Brain pericyte (primary cell): ENCODE measurements at regions not wholly inside any gene's neighbourhood (a gene's known extent, or its start where the extent isn't known, plus 50 kb on each side); places are given as distances from the start of the nearest gene placed in this dataset.
A peak's percentile ranks its signal among the peaks of the same experiment; 100 is the strongest.

Source experiments
- DNase-seq: peaks from one replicate; pipeline ENCODE4 v3.0.0-alpha.2; 2012; ENCODE audit warnings: low read depth, low spot score

- DNase-seq: peak; percentile 17
Observed at GRCh38 chr2:151032741-151033191, 228.9 kb downstream of the RBM43 start.

- DNase-seq: no peak
Observed at GRCh38 chr2:151030663-151031230, 230.9 kb downstream of the RBM43 start.

- no peak for DNase-seq
Observed at GRCh38 chr2:151029406-151030157, 232.1 kb downstream of the RBM43 start.

- DNase-seq: no peak
Observed at GRCh38 chr2:151028691-151029176, 232.9 kb downstream of the RBM43 start.

GRCh38 chr2:151027151-151027550 lies 234.5 kb downstream of the RBM43 start:
- DNase-seq: no peak

GRCh38 chr2:151025816-151026215 lies 235.8 kb downstream of the RBM43 start:
- DNase-seq: no peak

- DNase-seq: no peak
Observed at GRCh38 chr2:151024696-151025251, 236.9 kb downstream of the RBM43 start.

GRCh38 chr2:151021747-151022452 lies 239.8 kb downstream of the RBM43 start:
- DNase-seq: no peak

GRCh38 chr2:151020411-151020810 lies 241.3 kb downstream of the RBM43 start:
- DNase-seq: no peak

GRCh38 chr2:151009437-151010175 lies 252.1 kb downstream of the RBM43 start:
- no peak for DNase-seq

GRCh38 chr2:151007365-151007764 lies 254.3 kb downstream of the RBM43 start:
- no peak for DNase-seq

- DNase-seq: no peak
Observed at GRCh38 chr2:151002959-151003600, 258.6 kb downstream of the RBM43 start.

GRCh38 chr2:150997702-150998440 lies 263.8 kb downstream of the RBM43 start:
- no peak for DNase-seq

GRCh38 chr2:150997066-150997465 lies 264.6 kb downstream of the RBM43 start:
- no peak for DNase-seq

- no peak for DNase-seq
Observed at GRCh38 chr2:150994076-150994475, 267.6 kb downstream of the RBM43 start.

GRCh38 chr2:150989969-150990368 lies 271.7 kb downstream of the RBM43 start:
- no peak for DNase-seq

- no peak for DNase-seq
Observed at GRCh38 chr2:150985741-150986140, 275.9 kb downstream of the RBM43 start.

- DNase-seq: no peak
Observed at GRCh38 chr2:150983314-150983897, 278.3 kb downstream of the RBM43 start.

GRCh38 chr2:150981826-150982225 lies 279.8 kb downstream of the RBM43 start:
- no peak for DNase-seq

GRCh38 chr2:150978053-150978452 lies 283.6 kb downstream of the RBM43 start:
- no peak for DNase-seq
